ENCODE measurements at regions not wholly inside any gene's neighbourhood (a gene's known extent, or its start where the extent isn't known, plus 50 kb on each side); places are given as distances from the start of the nearest gene placed in this dataset.

- TF ChIP-seq GLIS3 (CRISPR knock-in tag; IDR thresholded peaks at IDR 0.05) (no peak), ZNF8 (CRISPR knock-in tag; IDR thresholded peaks at IDR 0.05) (no peak), CSDC2 (CRISPR knock-in tag; IDR thresholded peaks at IDR 0.05) (no peak), ZFP30 (CRISPR knock-in tag; IDR thresholded peaks at IDR 0.05) (no peak), ARNTL (CRISPR knock-in tag; IDR thresholded peaks at IDR 0.05; ENCODE audit: borderline replicate concordance, low read depth) (no peak), PPARA (CRISPR knock-in tag; IDR thresholded peaks at IDR 0.05; ENCODE audit: borderline replicate concordance) (no peak), ZNF565 (CRISPR knock-in tag; conservative IDR thresholded peaks at IDR 0.05; ENCODE audit: low read depth) (no peak), RARB (CRISPR knock-in tag; IDR thresholded peaks at IDR 0.05) (no peak), ISL1 (CRISPR knock-in tag; IDR thresholded peaks at IDR 0.05) (peak; percentile 68), CREB5 (CRISPR knock-in tag; IDR thresholded peaks at IDR 0.05; ENCODE audit: low read depth) (no peak), OSR1 (CRISPR knock-in tag; IDR thresholded peaks at IDR 0.05) (no peak), CSRNP3 (CRISPR knock-in tag; IDR thresholded peaks at IDR 0.05) (no peak), TOX (CRISPR knock-in tag; IDR thresholded peaks at IDR 0.05; ENCODE audit: borderline replicate concordance) (no peak)
Observed at GRCh38 chr6:105568751-105569150, 165.9 kb upstream of the PREP start.

All from SK-N-SH treated with all-trans-retinoic acid at 6 μM for 48 hours (cell line).